Non-pigmented ciliary epithelial cell (primary cell): ENCODE measurements at regions not wholly inside any gene's neighbourhood (a gene's known extent, or its start where the extent isn't known, plus 50 kb on each side); places are given as distances from the start of the nearest gene placed in this dataset.
"Not testable (repeated sequence)": the region's sequence is repeated elsewhere in the genome, so short reads cannot be mapped to it uniquely, and the experiment has no call there.

ENCODE experiments used
- DNase-seq: peaks from one replicate; pipeline ENCODE4 v3.0.0-alpha.2; 2010; ENCODE audit warnings: low read depth

DNA sequence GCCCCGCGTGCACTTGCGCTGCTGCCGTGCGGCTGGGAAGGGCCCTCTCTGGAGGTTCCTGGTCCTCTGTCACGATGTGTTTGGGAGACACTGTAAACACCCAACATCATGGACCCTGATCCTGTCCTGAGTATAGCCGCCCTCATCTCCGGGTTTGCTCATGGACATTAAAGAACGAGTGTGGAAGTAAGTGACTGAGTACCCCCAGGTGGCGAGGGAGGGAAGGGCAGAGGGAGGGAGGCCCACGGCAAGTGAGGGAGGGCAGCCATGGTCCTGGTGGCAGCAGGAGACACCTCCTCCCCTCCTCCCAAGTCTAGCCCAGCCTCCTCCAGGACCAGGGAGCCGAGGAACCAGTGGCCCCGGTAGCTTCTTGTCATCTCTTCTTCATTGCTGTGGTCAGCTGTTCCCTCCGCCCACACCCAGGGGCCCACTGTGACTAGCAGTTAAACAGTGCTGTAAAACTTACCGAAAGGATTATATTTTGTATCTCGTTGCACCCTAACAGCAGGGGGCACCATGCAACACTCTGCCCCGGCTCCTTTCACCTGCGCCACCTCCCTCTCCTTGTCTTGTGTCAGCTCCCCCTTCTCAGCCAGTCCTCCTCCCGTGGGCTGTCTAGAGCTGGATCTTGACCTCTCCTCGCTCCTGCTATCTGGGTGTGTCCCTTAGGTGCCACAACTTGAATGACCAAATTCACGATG, 566.5 kb upstream of the B3GAT1 start:
- no peak for DNase-seq

GRCh38 chr11:134976551-134976950, 564.5 kb upstream of the B3GAT1 start:
- DNase-seq: no peak

GRCh38 chr11:134975866-134976376, 563.9 kb upstream of the B3GAT1 start:
- no peak for DNase-seq

DNA sequence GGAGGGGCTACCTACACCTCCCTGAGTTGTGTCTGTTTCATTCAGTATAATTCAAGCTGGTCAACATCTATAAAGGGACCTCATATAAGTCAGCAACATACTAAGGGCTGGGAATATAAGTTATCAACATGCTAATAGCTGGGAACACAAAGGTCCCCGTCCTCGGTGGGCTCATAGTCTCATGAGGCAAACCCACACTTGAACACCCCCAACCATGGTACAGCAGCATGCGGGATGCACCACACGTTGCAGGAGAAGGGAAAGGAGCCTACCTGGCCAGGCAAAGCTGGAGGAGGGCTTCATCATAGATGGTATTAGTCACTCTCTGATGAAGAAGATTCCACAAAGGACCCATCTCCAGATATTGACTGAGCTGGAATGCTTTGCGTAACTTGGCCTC, 561.8 kb upstream of the B3GAT1 start:
- no peak for DNase-seq

DNA sequence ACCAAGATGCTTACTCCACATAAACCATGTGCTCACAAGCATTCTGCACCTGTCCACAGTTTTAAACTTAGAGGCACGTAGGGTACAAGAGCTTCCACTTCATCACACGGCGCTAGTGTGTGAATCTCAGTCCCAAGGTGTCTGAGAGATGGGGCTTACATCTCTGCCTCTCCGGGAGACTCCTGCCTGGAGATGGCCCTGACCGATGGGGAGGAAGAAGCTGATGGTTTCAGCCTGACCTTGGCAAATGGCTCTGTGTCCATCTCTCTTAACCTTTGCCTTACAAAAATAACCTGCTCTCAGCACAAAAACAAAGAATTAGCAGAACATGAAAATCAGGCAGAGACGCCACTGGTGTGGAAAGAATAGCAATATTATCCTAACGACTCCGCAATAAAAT, 559.3 kb upstream of the B3GAT1 start:
- no peak for DNase-seq

DNA sequence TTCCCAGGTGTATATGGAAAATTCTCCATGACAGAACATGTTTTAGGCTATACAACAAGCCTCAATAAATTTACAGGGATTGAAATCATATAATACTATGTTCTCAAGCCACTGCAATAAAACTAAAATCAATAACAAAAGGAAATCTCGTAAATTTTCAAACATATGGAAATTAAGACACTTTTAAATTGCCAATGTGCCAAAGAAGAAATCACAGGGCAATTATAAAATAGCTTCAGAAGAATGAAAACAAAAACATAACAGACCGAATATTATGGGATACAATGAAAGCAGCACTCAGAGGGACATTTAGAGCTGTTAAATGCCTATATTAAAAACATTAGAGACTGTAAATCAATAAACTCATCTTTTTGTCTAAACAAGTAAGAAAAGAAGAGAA, 555.7 kb upstream of the B3GAT1 start:
- DNase-seq: no peak

- DNase-seq: not testable (repeated sequence)
Observed at GRCh38 chr11:134961386-134961785, 549.3 kb upstream of the B3GAT1 start.

GRCh38 chr11:134958870-134959269, 546.8 kb upstream of the B3GAT1 start:
- no peak for DNase-seq

- DNase-seq: no peak
Observed at GRCh38 chr11:134958336-134958640, 546.2 kb upstream of the B3GAT1 start.

- DNase-seq: no peak
Observed at GRCh38 chr11:134957540-134958335, 545.7 kb upstream of the B3GAT1 start.

GRCh38 chr11:134956450-134957210, 544.6 kb upstream of the B3GAT1 start:
- DNase-seq: no peak

DNA sequence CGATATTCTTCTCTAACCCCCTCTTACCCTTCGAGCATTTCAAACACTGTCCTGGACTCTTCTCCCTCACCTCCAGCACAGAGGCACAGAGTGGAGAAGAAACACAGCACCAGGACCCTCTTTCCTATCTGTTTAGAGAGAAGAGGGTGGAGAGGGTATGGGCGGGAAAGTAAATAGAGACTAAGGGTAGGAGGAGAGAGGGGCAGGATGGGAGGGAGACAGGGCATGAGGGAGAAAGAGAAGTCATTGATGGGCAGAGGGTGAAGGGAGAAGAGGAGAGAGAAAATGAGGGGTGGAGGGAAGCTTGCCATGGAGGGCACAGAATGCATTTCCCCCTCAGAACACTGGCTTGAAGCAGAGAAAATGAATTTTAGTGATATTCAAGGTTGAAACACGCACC, 543.9 kb upstream of the B3GAT1 start:
- DNase-seq: not testable (repeated sequence)

DNA sequence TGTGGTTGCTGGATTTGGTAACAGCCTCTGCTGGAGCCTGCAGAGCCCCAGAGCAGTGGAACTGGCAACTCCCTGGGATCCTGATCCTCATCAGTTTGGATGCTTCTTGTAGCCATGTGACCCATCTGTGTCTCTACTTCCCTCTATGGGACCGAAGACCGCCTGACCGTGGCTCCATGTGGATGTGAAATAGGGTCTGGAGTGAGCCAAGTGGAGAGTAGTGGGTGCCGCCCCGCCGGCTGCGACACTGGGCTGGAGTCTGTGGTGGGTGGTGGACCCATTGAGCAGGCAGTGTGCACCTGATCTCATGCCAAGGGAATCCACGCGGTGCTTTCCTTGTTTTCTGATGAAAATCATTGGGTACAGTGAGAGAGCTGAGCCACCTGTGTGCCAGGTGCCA, 543.2 kb upstream of the B3GAT1 start:
- DNase-seq: no peak

GRCh38 chr11:134954456-134954855, 542.4 kb upstream of the B3GAT1 start:
- not testable (repeated sequence) for DNase-seq

GRCh38 chr11:134953417-134953970, 541.5 kb upstream of the B3GAT1 start:
- DNase-seq: not testable (repeated sequence)

GRCh38 chr11:134951305-134951700, 539.3 kb upstream of the B3GAT1 start:
- DNase-seq: no peak

- DNase-seq: no peak
Observed at GRCh38 chr11:134950692-134951304, 538.8 kb upstream of the B3GAT1 start.

DNA sequence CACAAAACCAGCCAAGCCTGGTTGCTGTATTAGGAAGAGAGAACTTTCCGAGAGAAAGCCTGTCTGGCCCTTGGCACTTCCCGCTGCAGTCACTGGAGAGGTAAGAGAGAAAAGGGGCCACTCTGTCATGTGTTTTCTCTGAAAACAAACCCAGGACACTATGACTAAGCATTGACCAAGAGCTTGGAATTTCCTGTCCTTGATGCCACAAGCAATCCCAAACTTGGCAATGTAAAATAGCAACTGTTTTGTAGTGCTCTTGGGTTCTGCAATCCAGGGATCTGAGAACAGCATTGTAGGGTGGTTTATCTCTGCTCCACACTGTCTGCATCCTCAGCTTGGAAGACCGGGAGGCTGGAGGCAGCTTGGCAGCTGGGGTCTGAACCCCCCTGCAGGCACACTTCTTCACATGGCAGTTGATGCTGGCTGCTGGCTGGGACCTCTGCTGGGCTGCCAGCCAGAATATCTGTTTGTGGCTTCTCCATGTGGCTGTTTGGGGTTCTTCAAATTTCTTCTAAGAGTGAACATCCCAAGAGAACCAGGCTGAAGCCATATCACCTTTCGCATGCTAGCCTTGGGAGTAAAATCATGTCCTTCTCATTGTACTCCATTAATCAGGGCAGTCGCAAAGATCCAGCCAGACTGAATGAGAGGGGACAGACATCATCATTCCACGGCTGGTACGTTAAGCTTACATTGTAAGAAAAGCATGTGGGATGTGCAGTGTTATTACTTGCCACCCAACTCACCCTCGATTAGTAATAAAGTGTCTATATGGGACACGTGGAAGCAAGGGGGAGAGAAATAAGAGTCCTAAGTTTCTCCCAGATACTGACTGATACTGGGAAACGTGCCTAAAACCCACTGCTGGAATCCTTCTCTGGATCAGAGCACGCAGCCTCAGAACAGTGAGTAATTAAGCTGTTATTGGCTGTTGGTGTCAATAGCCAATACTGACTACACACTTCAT, 537.4 kb upstream of the B3GAT1 start:
- no peak for DNase-seq

GRCh38 chr11:134947556-134947955, 535.5 kb upstream of the B3GAT1 start:
- DNase-seq: no peak

GRCh38 chr11:134945993-134946392, 534.0 kb upstream of the B3GAT1 start:
- DNase-seq: no peak

- DNase-seq: no peak
Observed at GRCh38 chr11:134944986-134945385, 532.9 kb upstream of the B3GAT1 start.
